Neural cell (in vitro differentiated cells): ENCODE measurements at regions not wholly inside any gene's neighbourhood (a gene's known extent, or its start where the extent isn't known, plus 50 kb on each side); places are given as distances from the start of the nearest gene placed in this dataset.

Experiments
- H2AFZ ChIP-seq: fragments of 200-600, 300-800 bp; sonication (generic), shearing (Covaris generic); 2 replicates; pipeline ENCODE4 v1.6.0; 2014; ENCODE audit warnings: low read depth, mild to moderate bottlenecking, antibody characterized with exemption, low read length, moderate library complexity
- H3F3A ChIP-seq: fragments of 200-600 bp; shearing (Covaris generic); 2 replicates; pipeline ENCODE4 v1.6.1; 2016; ENCODE audit warnings: mild to moderate bottlenecking, moderate library complexity, mixed read lengths, antibody characterized with exemption, low read length; ENCODE audit not compliant: insufficient read depth, poor library complexity, severe bottlenecking
- H3K27ac ChIP-seq: fragments of 200-600, 300-800 bp; sonication (generic), shearing (Covaris generic); 2 replicates; pipeline ENCODE4 v1.5.1; 2014; ENCODE audit warnings: mild to moderate bottlenecking, low read length, moderate library complexity
- H3K27me3 ChIP-seq: fragments of 300-800, 200-600 bp; sonication (generic), shearing (Covaris generic); 2 replicates; pipeline ENCODE4 v1.6.0; 2014; ENCODE audit warnings: mild to moderate bottlenecking, low read depth, low read length, moderate library complexity; ENCODE audit not compliant: insufficient read depth
- H3K36me3 ChIP-seq: fragments of 300-800, 200-600 bp; sonication (generic), shearing (Covaris generic); 2 replicates; pipeline ENCODE4 v1.5.1; 2014; ENCODE audit warnings: mild to moderate bottlenecking, antibody characterized with exemption, low read length, moderate library complexity; ENCODE audit not compliant: insufficient read depth
- H3K4me2 ChIP-seq: fragments of 300-800, 200-600 bp; sonication (generic), shearing (Covaris generic); 2 replicates; pipeline ENCODE4 v1.6.0; 2014; ENCODE audit warnings: mild to moderate bottlenecking, low read length
- H3K4me3 ChIP-seq: fragments of 300-800, 200-600 bp; sonication (generic), shearing (Covaris generic); 2 replicates; pipeline ENCODE4 v1.5.1; 2014; ENCODE audit warnings: mild to moderate bottlenecking, low read length, moderate library complexity
- H3K79me2 ChIP-seq: fragments of 200-600 bp; shearing (Covaris generic); replicated peaks from 2 replicates; pipeline ENCODE4 v1.6.0; 2014; ENCODE audit warnings: mild to moderate bottlenecking, low read length, moderate library complexity; ENCODE audit not compliant: insufficient read depth
- H3K9ac ChIP-seq: fragments of 300-800, 200-600 bp; sonication (generic), shearing (Covaris generic); 2 replicates; pipeline ENCODE4 v1.6.1; 2016; ENCODE audit warnings: mild to moderate bottlenecking, low read length, mixed read lengths
- H3K9me2 ChIP-seq: fragments of 200-600 bp; shearing (Covaris generic); 2 replicates; pipeline ENCODE4 v1.6.1; 2016; ENCODE audit warnings: mild to moderate bottlenecking, low read length, mixed read lengths; ENCODE audit not compliant: insufficient read depth
- H3K9me3 ChIP-seq: fragments of 200-600, 300-800 bp; sonication (generic), shearing (Covaris generic); 2 replicates; pipeline ENCODE4 v1.6.1; 2016; ENCODE audit warnings: mild to moderate bottlenecking, mixed run types, low read length, moderate library complexity, mixed read lengths
- H4K20me1 ChIP-seq: fragments of 200-600 bp; shearing (Covaris generic); 2 replicates; pipeline ENCODE4 v1.6.1; 2016; ENCODE audit warnings: mild to moderate bottlenecking, mixed run types; ENCODE audit not compliant: insufficient read depth
- CTCF ChIP-seq: fragments of 450-650 bp; IDR thresholded peaks from 2 replicates; pipeline ENCODE4 v1.5.1; 2014; ENCODE audit warnings: antibody characterized with exemption, mild to moderate bottlenecking, moderate library complexity; ENCODE audit not compliant: poor library complexity, severe bottlenecking
- EP300 ChIP-seq: fragments of 450-650 bp; conservative IDR thresholded peaks from 2 replicates; pipeline ENCODE4 v1.6.1; 2014; ENCODE audit warnings: antibody characterized with exemption, mild to moderate bottlenecking, moderate library complexity; ENCODE audit not compliant: poor library complexity, severe bottlenecking
- EZH2 ChIP-seq: fragments of 200-600, 300-800 bp; shearing (Covaris generic), sonication (generic); IDR thresholded peaks from 2 replicates; pipeline ENCODE4 v1.6.1; 2014; ENCODE audit warnings: antibody characterized with exemption, low read length, borderline replicate concordance, mild to moderate bottlenecking; ENCODE audit not compliant: insufficient read depth, poor library complexity, severe bottlenecking
- MXI1 ChIP-seq: fragments of 450-650 bp; conservative IDR thresholded peaks from 2 replicates; pipeline ENCODE4 v1.6.1; 2014; ENCODE audit warnings: antibody characterized with exemption, mild to moderate bottlenecking; ENCODE audit not compliant: poor library complexity, severe bottlenecking
- POLR2AphosphoS5 ChIP-seq: IDR thresholded peaks from 2 replicates; pipeline ENCODE4 v1.6.1; 2012
- RAD21 ChIP-seq: fragments of 450-650 bp; conservative IDR thresholded peaks from 2 replicates; pipeline ENCODE4 v1.6.1; 2014; ENCODE audit warnings: antibody characterized with exemption, mild to moderate bottlenecking, moderate library complexity
- REST ChIP-seq: IDR thresholded peaks from 2 replicates; pipeline ENCODE4 v1.6.1; 2012; ENCODE audit warnings: borderline replicate concordance
- SMC3 ChIP-seq: fragments of 450-650 bp; conservative IDR thresholded peaks from 2 replicates; pipeline ENCODE4 v1.6.1; 2014; ENCODE audit warnings: antibody characterized with exemption, mild to moderate bottlenecking, moderate library complexity; ENCODE audit not compliant: poor library complexity
- TAF1 ChIP-seq: IDR thresholded peaks from 2 replicates; pipeline ENCODE4 v1.6.1; 2012; ENCODE audit warnings: low read depth

- TF ChIP-seq SMC3 (no peak), EP300 (no peak), REST (no peak), EZH2 (no peak)
- no peaks in the 10 kb centered on the region for H3K27me3 ChIP-seq
Measured at GRCh38 chr2:38427936-38428335, 50.9 kb upstream of the ATL2 start.

DNA sequence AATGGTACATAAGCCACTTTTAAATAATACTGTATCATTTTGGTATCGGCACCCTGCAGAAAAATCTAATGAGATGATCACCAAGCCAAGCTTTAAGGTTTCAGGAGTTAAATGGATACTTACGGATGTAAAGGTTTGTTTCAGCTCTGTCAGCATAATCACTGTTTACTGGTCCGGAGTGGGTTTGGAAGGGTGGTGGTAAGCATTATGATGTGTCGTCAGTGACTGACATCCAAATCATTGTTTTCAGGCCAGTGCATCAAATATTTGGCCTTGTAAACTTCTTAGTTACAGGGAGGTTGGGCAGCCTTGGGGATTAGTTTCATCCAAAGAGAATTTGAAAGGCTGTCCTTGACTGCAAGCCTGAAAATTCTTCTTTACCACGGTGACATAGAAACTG is 50.0 kb upstream of the ATL2 start:
- H3K36me3 ChIP-seq = no peaks in the 10 kb centered on the region
- H4K20me1 ChIP-seq = no peaks in the 10 kb centered on the region
- no peak overlapping the region for H2AFZ ChIP-seq
- no peaks in the 10 kb centered on the region for H3K27me3 ChIP-seq
- no peak overlapping the region for H3K4me3 ChIP-seq
- no peaks in the 10 kb centered on the region for H3F3A ChIP-seq
- H3K9ac ChIP-seq = no peak overlapping the region
- no peaks in the 10 kb centered on the region for H3K79me2 ChIP-seq
- H3K4me2 ChIP-seq = no peak overlapping the region
- TF ChIP-seq EP300 (no peak), SMC3 (no peak), MXI1 (no peak), EZH2 (no peak), REST (no peak), POLR2AphosphoS5 (no peak), TAF1 (no peak), CTCF (no peak), RAD21 (no peak)
- H3K9me2 ChIP-seq = no peaks in the 10 kb centered on the region
- H3K9me3 ChIP-seq = no peaks in the 10 kb centered on the region
- H3K27ac ChIP-seq = no peak overlapping the region

More at GRCh38 chr2:38427936-38428335, 50.9 kb upstream of the ATL2 start:
- Histone ChIP-seq H3K4me2 (no peak overlapping the region), H4K20me1 (no peaks in the 10 kb centered on the region), H3K79me2 (no peaks in the 10 kb centered on the region), H3K9me2 (no peaks in the 10 kb centered on the region), H3K9me3 (no peaks in the 10 kb centered on the region), H3K9ac (no peak overlapping the region), H3K27ac (no peak overlapping the region), H2AFZ (no peak overlapping the region), H3K4me3 (no peak overlapping the region), H3F3A (no peaks in the 10 kb centered on the region), H3K36me3 (no peaks in the 10 kb centered on the region)
